NCI-H1105 (cell line): ENCODE measurements at regions not wholly inside any gene's neighbourhood (a gene's known extent, or its start where the extent isn't known, plus 50 kb on each side); places are given as distances from the start of the nearest gene placed in this dataset.
"Not testable (repeated sequence)": the region's sequence is repeated elsewhere in the genome, so short reads cannot be mapped to it uniquely, and the experiment has no call there.

ENCODE experiments used
- DNase-seq: peaks from one replicate; lab custom pipeline; 2025; lab: John Stamatoyannopoulos, UW

DNA sequence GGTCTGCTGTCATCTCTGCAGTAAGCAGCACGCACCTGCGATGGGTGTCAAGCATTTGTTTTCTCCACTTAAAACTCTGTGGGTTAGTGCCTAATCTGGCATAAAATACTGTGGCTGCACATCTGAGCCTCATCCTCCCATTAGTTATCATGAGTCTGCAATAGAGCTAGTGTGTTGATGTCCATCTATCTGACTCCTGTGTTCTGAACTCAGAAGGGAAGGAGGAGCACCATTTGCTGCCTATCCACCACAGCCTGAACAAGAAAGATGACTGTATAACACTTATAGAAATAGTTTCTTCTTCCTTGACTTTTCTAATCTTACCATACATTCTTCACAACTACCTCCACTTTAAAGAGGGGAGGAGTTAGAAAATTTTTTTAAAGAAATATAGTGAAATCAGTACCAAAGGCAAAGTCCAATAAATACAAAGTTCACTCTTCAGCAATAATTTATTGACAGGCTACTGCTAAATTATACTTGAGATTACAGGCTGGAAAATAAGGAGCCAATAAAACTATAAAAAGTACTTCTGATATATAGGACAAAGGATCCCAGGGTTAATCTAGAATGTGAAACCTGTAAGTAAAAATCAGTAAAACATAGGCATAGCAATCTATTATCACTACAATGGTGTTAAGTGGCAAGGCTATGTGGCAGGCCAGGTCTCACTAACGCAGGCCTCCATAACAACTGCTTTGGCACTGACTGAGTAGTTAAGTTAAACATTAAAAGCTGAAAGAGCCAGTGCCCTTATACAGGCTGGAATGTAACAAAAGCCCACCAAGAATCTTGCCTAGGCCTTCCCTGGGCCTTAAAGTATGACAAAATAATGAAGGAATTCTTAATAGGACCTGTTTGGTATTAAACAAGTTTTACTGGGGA is 70.2 kb downstream of the LGALS9C start:
- DNase-seq = not testable (repeated sequence)

DNA sequence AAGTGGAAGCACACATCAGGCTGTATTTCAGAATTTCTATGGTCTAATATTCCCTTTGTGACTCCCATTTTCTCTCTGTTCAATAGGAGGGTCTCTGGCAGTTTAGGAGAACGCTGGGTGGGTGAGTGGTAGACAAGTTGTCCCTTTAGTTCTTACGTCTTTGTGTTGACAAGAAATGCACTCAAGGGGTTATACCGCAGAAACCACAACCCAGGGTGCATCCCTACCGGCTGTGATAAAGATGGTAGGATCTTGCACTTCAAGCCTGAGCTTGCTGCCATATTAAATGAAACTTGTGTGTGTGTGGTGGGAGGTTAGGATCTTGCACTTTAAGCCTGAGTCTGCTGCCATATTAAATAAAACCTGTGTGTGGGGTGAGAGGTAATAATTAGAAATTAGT is 80.5 kb downstream of the LGALS9C start:
- not testable (repeated sequence) for DNase-seq

DNA sequence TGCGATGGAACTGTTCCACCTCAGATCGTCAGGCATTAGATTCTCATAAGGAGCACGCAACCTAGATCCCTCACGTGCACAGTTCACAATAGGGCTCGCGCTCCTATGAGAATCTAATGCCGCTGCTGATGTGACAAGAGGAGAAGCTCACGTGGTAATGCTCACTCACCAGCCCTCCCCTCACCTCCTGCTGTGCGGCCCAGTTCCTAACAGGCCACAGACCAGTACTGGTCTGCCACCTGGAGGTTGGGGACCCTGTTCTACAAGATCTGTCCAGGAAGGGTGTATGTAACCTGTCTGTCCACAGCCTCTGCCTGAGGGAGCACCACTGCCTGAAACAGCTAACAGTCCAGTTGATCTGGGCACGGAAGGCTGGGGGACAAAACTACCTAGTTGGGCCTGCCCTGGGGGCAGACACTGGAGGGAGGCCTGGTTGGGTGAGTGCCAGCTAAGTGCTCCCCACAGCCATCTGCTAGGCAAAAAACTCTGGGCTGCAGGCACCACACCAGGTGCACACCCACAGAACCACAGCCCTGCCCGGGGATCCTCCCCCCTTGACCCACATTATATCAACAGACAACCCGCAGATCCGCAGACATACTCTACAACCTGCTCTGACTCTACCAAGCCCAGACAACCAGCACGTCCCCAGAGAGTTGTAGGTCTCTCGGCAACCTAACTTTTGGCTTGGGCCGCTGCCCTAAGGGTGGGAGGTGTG is 80.7 kb downstream of the TBC1D28 start:
- peak; percentile 17 for DNase-seq

DNA sequence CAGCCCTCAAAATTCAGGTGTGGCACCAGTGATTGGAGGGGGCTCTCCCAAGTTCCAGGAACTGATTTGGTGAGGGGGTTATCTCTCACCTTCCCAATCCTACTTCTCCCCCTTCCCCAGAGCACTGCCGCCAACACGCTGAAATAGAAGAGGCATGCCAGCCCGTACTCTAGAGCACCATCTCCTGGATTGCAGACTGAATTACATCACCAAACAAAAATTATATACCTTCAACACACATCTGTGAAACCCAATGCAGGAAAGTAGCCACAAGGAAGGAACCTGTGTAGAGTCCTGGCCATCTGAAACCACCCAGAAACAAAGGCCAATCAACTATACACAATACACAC is 80.1 kb downstream of the TBC1D28 start:
- DNase-seq = peak; percentile 36

DNA sequence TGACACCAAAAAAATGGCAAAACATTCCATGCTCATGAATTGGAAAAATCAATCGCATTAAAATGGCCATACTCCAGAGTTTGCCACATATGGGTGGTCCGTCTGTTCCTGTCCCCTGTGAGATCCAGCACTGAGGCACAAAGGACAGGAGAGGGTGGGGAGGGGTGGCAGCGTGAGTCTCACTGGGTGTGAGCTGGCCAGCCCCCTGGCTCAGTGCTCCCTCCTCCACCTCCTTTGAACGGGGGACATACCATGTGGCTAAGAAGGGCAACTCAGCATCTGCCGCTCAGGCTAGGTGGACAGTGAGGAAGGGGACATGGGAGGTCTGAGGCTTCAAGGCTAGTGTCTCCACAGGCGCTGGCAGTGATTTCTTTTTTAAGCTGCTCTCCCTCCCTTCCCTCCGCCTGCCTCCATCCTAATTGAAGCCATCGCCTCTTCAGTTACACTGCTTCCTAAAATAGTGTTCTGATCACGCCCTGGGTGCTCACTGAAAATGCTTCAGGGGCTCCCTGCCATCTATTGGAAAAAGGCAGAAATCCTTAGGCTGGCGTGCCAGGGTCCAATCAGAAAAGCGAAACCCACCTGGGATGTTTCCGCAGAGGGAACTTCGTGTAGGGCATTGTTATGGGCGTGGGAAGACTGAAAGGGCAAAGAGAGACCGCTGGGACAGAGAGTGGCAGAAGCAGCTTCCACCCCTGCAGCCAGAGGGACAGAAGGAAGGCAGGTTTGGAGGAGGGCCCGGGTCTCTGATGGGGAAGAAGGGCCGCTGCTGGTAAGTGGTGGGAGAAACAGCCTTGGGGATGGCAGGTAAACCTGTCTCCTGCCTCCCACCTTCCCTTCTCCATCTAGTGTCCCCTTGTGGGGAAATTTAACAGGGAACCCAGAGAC is 75.8 kb downstream of the TBC1D28 start:
- DNase-seq = not testable (repeated sequence)

DNA sequence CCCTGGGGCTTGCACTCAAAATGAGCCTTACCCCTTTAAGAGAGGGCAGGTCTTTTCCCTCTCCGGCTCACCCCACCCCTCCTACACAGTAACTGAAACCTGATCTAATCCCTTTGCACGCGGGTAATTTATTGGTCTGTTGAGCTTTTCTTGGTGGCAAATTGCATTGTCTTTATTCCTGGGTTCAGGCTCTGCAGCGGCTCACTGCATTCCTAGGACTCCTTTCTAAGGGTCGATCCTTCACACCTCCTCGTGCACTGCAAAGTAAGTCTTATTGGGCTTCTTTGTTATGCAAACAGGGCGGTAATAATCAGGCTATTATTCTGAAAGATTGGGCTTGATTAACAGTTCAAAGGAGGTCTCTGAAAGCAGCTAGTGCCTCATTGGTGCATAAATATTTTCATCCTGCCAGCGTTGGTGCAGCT is 74.7 kb downstream of the TBC1D28 start:
- peak; percentile 19 for DNase-seq

DNA sequence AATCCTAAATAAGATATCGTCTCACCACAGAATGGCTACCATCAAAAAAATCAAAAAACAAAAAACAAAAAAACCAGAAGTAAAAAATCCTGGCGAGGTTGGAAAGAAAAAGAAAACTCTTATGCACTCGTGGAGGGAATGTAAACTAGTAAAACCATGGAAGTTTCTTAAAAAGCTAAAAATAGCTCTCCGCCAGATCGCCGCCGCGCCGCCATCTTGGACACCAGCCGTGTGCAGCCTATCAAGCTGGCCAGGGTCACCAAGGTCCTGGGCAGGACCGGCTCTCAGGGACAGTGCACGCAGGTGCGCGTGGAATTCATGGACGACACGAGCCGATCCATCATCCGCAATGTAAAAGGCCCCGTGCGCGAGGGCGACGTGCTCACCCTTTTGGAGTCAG is 71.7 kb downstream of the TBC1D28 start:
- not testable (repeated sequence) for DNase-seq

DNA sequence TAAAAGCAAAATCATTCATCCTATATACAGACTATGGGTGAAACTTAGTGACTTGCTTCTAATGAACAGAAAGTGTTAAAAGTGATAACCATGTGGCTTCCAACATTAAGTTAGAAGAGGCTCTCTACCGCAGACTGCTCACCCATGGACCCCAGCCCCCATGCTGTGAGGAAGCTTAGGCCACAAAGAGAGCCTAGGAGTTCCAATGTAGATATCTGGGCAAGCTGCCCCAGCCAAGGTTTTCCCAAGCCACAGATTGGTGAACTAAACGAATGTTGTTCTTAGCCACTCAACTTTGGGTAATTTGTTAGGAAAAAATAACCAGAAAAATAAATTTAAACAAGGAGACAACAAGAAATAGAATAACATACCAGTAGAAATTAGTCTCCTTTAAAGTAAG is 70.1 kb downstream of the TBC1D28 start:
- not testable (repeated sequence) for DNase-seq
